ENCODE measurements at regions not wholly inside any gene's neighbourhood (a gene's known extent, or its start where the extent isn't known, plus 50 kb on each side); places are given as distances from the start of the nearest gene placed in this dataset.
"Not testable (repeated sequence)": the region's sequence is repeated elsewhere in the genome, so short reads cannot be mapped to it uniquely, and the experiment has no call there.

- no peak overlapping the region for H3K4me3 ChIP-seq (ENCODE audit: low read depth, low read length)
- no peak for DNase-seq (ENCODE audit: low read depth)
- no peak for TF ChIP-seq CTCF (IDR thresholded peaks at IDR 0.05; ENCODE audit: low read depth, low read length)
- TF ChIP-seq POLR2A (IDR thresholded peaks at IDR 0.05; ENCODE audit: extremely low read depth, insufficient read length): no peak
- TF ChIP-seq MAX (IDR thresholded peaks at IDR 0.05; ENCODE audit: low read depth, low read length): no peak
- no peak for TF ChIP-seq MYC (IDR thresholded peaks at IDR 0.05; ENCODE audit: low read depth, low read length)
These were observed 241.4 kb upstream of the DGKB start for GRCh38 chr7:15143936-15144335.

GRCh38 chr7:15143121-15143520 is 240.6 kb upstream of the DGKB start:
- TF ChIP-seq MYC (IDR thresholded peaks at IDR 0.05; ENCODE audit: low read depth, low read length) (no peak), MAX (IDR thresholded peaks at IDR 0.05; ENCODE audit: low read depth, low read length) (no peak), POLR2A (IDR thresholded peaks at IDR 0.05; ENCODE audit: extremely low read depth, insufficient read length) (no peak)
- no peak for DNase-seq (ENCODE audit: low read depth)

GRCh38 chr7:15140431-15140830 is 237.9 kb upstream of the DGKB start:
- TF ChIP-seq CTCF (IDR thresholded peaks at IDR 0.05; ENCODE audit: low read depth, low read length) (no peak), MAX (IDR thresholded peaks at IDR 0.05; ENCODE audit: low read depth, low read length) (no peak), POLR2A (IDR thresholded peaks at IDR 0.05; ENCODE audit: extremely low read depth, insufficient read length) (no peak), MYC (IDR thresholded peaks at IDR 0.05; ENCODE audit: low read depth, low read length) (no peak)
- DNase-seq (ENCODE audit: low read depth): no peak
- H3K4me3 ChIP-seq (ENCODE audit: low read depth, low read length): no peak overlapping the region

More at GRCh38 chr7:15143121-15143520, 240.6 kb upstream of the DGKB start:
- no peak overlapping the region for H3K4me3 ChIP-seq (ENCODE audit: low read depth, low read length)

GRCh38 chr7:15131661-15132060 is 229.1 kb upstream of the DGKB start:
- H3K4me3 ChIP-seq (ENCODE audit: low read depth, low read length): no peak overlapping the region
- DNase-seq (ENCODE audit: low read depth): no peak
- no peak for TF ChIP-seq MAX (IDR thresholded peaks at IDR 0.05; ENCODE audit: low read depth, low read length)
- no peak for TF ChIP-seq CTCF (IDR thresholded peaks at IDR 0.05; ENCODE audit: low read depth, low read length)
- no peak for TF ChIP-seq POLR2A (IDR thresholded peaks at IDR 0.05; ENCODE audit: extremely low read depth, insufficient read length)
- TF ChIP-seq MYC (IDR thresholded peaks at IDR 0.05; ENCODE audit: low read depth, low read length): no peak

GRCh38 chr7:15130666-15131541 is 228.4 kb upstream of the DGKB start:
- H3K4me3 ChIP-seq (ENCODE audit: low read depth, low read length): no peak overlapping the region
- DNase-seq (ENCODE audit: low read depth): no peak
- no peak for TF ChIP-seq CTCF (IDR thresholded peaks at IDR 0.05; ENCODE audit: low read depth, low read length)
- no peak for TF ChIP-seq MYC (IDR thresholded peaks at IDR 0.05; ENCODE audit: low read depth, low read length)
- no peak for TF ChIP-seq POLR2A (IDR thresholded peaks at IDR 0.05; ENCODE audit: extremely low read depth, insufficient read length)
- no peak for TF ChIP-seq MAX (IDR thresholded peaks at IDR 0.05; ENCODE audit: low read depth, low read length)

- H3K4me3 ChIP-seq (ENCODE audit: low read depth, low read length): no peak overlapping the region
- no peak for DNase-seq (ENCODE audit: low read depth)
- TF ChIP-seq MAX (IDR thresholded peaks at IDR 0.05; ENCODE audit: low read depth, low read length) (no peak), MYC (IDR thresholded peaks at IDR 0.05; ENCODE audit: low read depth, low read length) (no peak), POLR2A (IDR thresholded peaks at IDR 0.05; ENCODE audit: extremely low read depth, insufficient read length) (no peak), CTCF (IDR thresholded peaks at IDR 0.05; ENCODE audit: low read depth, low read length) (no peak)
These were observed 226.2 kb upstream of the DGKB start for GRCh38 chr7:15128716-15129115.

GRCh38 chr7:15126653-15127052 is 224.1 kb upstream of the DGKB start:
- DNase-seq (ENCODE audit: low read depth); H3K4me3 ChIP-seq (ENCODE audit: low read depth, low read length): not testable (repeated sequence)
